ENCODE measurements at regions not wholly inside any gene's neighbourhood (a gene's known extent, or its start where the extent isn't known, plus 50 kb on each side); places are given as distances from the start of the nearest gene placed in this dataset.

- TF ChIP-seq CTCF (IDR thresholded peaks at IDR 0.05; ENCODE audit: poor library complexity) (no peak), EZH2phosphoT487 (IDR thresholded peaks at IDR 0.05; ENCODE audit: low read depth, severe bottlenecking, unreplicated experiment) (no peak), EZH2 (IDR thresholded peaks at IDR 0.05; ENCODE audit: borderline replicate concordance) (no peak)
Measured at GRCh38 chr11:112543390-112543789, 282.7 kb upstream of the PLET1 start.

Data from hepatocyte (in vitro differentiated cells).